IMR-90 (cell line): ENCODE measurements at regions not wholly inside any gene's neighbourhood (a gene's known extent, or its start where the extent isn't known, plus 50 kb on each side); places are given as distances from the start of the nearest gene placed in this dataset.

ENCODE experiments used
- ATAC-seq: fragments of 200-7000 bp; cut with Tn5 transposase; 2 replicates; pipeline ENCODE4 v1.9.1; 2020; ENCODE audit warnings: low read depth, mild to moderate bottlenecking, moderate library complexity
- BruUV-seq: library from RNA; stranded (reverse); fragments of 400-500 nt; replicated peaks from 2 replicates; lab custom pipeline; 2021; lab: Mats Ljungman, UMichigan
- CTCF ChIA-PET: fragments of 300-600 bp; formaldehyde crosslinking; extraction: SDS; loops from one replicate; lab custom pipeline; 2021; ENCODE audit warnings: antibody characterized with exemption; lab: Yijun Ruan, JAX
- POLR2A ChIA-PET: fragments of 300-600 bp; sonication (Branson Sonifier 250); formaldehyde crosslinking; loops from one replicate; lab custom pipeline; 2022; ENCODE audit warnings: antibody characterized with exemption; ENCODE audit not compliant: unreplicated experiment; lab: Charles Lee
- DNase-seq: peaks from one replicate; pipeline ENCODE4 v3.0.0; 2013
- H2AFZ ChIP-seq: replicated peaks from 2 replicates; pipeline ENCODE3; 2013; ENCODE audit warnings: low read length, mild to moderate bottlenecking; ENCODE audit not compliant: poor library complexity
- H2AK5ac ChIP-seq: 2 replicates; pipeline ENCODE4 v1.6.1; 2013; ENCODE audit warnings: low read depth, low read length, inconsistent platforms
- H2AK9ac ChIP-seq: replicated peaks from 2 replicates; pipeline ENCODE3; 2013; ENCODE audit warnings: mild to moderate bottlenecking, low read depth, low read length, moderate library complexity; ENCODE audit not compliant: poor library complexity
- H2BK120ac ChIP-seq: 2 replicates; pipeline ENCODE4 v1.6.1; 2013; ENCODE audit warnings: low read depth, low read length, inconsistent platforms
- H2BK15ac ChIP-seq: 3 replicates; pipeline ENCODE4 v1.6.1; 2013; ENCODE audit warnings: low read depth, low read length, inconsistent platforms
- H2BK20ac ChIP-seq: 2 replicates; pipeline ENCODE4 v1.6.1; 2013; ENCODE audit warnings: low read depth, mild to moderate bottlenecking, inconsistent platforms, low read length, moderate library complexity
- H2BK5ac ChIP-seq: 2 replicates; pipeline ENCODE4 v1.6.1; 2013; ENCODE audit warnings: mild to moderate bottlenecking, low read depth, low read length, inconsistent platforms; ENCODE audit not compliant: poor library complexity, severe bottlenecking
- H3K14ac ChIP-seq: replicated peaks from 2 replicates; pipeline ENCODE4 v1.6.1; 2013; ENCODE audit warnings: low read depth, low read length, inconsistent platforms
- H3K18ac ChIP-seq: 2 replicates; pipeline ENCODE4 v1.6.1; 2013; ENCODE audit warnings: low read depth, low read length, control low read depth
- H3K23ac ChIP-seq: 2 replicates; pipeline ENCODE4 v1.6.1; 2013; ENCODE audit warnings: low read depth, low read length, inconsistent platforms
- H3K27ac ChIP-seq: 2 replicates; pipeline ENCODE4 v1.5.1; 2013; ENCODE audit warnings: mild to moderate bottlenecking, control low read depth, low read length; ENCODE audit not compliant: insufficient read depth
- H3K27me3 ChIP-seq: 2 replicates; pipeline ENCODE4 v1.6.1; 2013; ENCODE audit warnings: low read length; ENCODE audit not compliant: control insufficient read depth, insufficient read depth
- H3K36me3 ChIP-seq: 2 replicates; pipeline ENCODE4 v1.6.1; 2013; ENCODE audit warnings: low read length, mixed read lengths; ENCODE audit not compliant: control insufficient read depth, insufficient read depth
- H3K4ac ChIP-seq: 2 replicates; pipeline ENCODE4 v1.6.1; 2013; ENCODE audit warnings: low read depth, low read length, inconsistent platforms
- H3K4me1 ChIP-seq: 2 replicates; pipeline ENCODE4 v1.6.1; 2013; ENCODE audit warnings: low read length, mixed read lengths; ENCODE audit not compliant: control insufficient read depth, insufficient read depth
- H3K4me2 ChIP-seq: 2 replicates; pipeline ENCODE4 v1.6.1; 2013; ENCODE audit warnings: low read depth, mild to moderate bottlenecking, control low read depth, low read length, moderate library complexity
- H3K4me3 ChIP-seq: 2 replicates; pipeline ENCODE4 v1.5.1; 2013; ENCODE audit warnings: low read depth, mild to moderate bottlenecking, control low read depth, low read length, moderate library complexity; ENCODE audit not compliant: insufficient read depth
- H3K56ac ChIP-seq: 2 replicates; pipeline ENCODE4 v1.6.1; 2013; ENCODE audit warnings: low read length, inconsistent platforms; ENCODE audit not compliant: insufficient read depth; ENCODE audit errors: extremely low read depth
- H3K79me1 ChIP-seq, 2 experiments: 2 replicates each; pipeline ENCODE4 v1.6.1; 2013; ENCODE audit warnings: low read length in 2 of 2, inconsistent platforms in 1 of 2, low read depth in 1 of 2
- H3K9ac ChIP-seq: 2 replicates; pipeline ENCODE4 v1.6.1; 2013; ENCODE audit warnings: low read depth, low read length, control low read depth
- H3K9me1 ChIP-seq: 2 replicates; pipeline ENCODE4 v1.6.1; 2013; ENCODE audit warnings: low read length, inconsistent platforms; ENCODE audit not compliant: insufficient read depth
- H3K9me3 ChIP-seq: 2 replicates; pipeline ENCODE4 v1.6.1; 2013; ENCODE audit warnings: low read length; ENCODE audit not compliant: control insufficient read depth, insufficient read depth
- H4K20me1 ChIP-seq: 2 replicates; pipeline ENCODE4 v1.6.1; 2013; ENCODE audit warnings: low read length, inconsistent platforms; ENCODE audit not compliant: insufficient read depth
- H4K5ac ChIP-seq: 2 replicates; pipeline ENCODE4 v1.6.1; 2013; ENCODE audit warnings: mild to moderate bottlenecking, low read depth, low read length, control low read depth
- H4K8ac ChIP-seq, 2 experiments: 2 replicates each; pipeline ENCODE4 v1.6.1; 2013; ENCODE audit warnings: low read depth in 2 of 2, low read length in 2 of 2, control low read depth in 1 of 2, inconsistent platforms in 1 of 2
- H4K91ac ChIP-seq: 2 replicates; pipeline ENCODE4 v1.6.1; 2013; ENCODE audit warnings: low read depth, low read length, inconsistent platforms; ENCODE audit not compliant: insufficient read depth
- CEBPB ChIP-seq: IDR thresholded peaks from 2 replicates; pipeline ENCODE4 v1.6.1; 2012; ENCODE audit warnings: low read depth, low read length, improper control_type of control experiment
- MAFK ChIP-seq: IDR thresholded peaks from 2 replicates; pipeline ENCODE4 v1.6.1; 2012; ENCODE audit warnings: low read depth, low read length, improper control_type of control experiment
- WGBS, 2 experiments: methylation state at CpG; one replicate each; pipeline versions ENCODE4 v1.1.5 to v1.1.7; 2013; ENCODE audit warnings: missing lambda C conversion rate in 2 of 2; ENCODE audit not compliant: insufficient read length in 1 of 2; ENCODE audit errors: extremely low coverage in 2 of 2; 5-methylcytosine and 5-hydroxymethylcytosine counted together
- dilution Hi-C: fragments of 300-500 bp; cut with HindIII; formaldehyde crosslinking; loops from one replicate; pipeline ENCODE4 v1.14.3; 2018; ENCODE audit warnings: low sequenced_read_pairs; ENCODE audit not compliant: unreplicated experiment
- in situ Hi-C: fragments of 300-500 bp; cut with MboI; formaldehyde crosslinking; loops from 3 replicates; pipeline ENCODE4 v1.14.3; 2019; ENCODE audit warnings: low sequenced_read_pairs, inconsistent platforms, mixed read lengths
- intact Hi-C: fragments of 100-400 bp; cut with micrococcal nuclease; formaldehyde crosslinking; loops from 2 replicates; pipeline ENCODE4 v1.10.0; 2022

- Histone ChIP-seq H4K8ac (no peak overlapping the region), H3K27ac (no peak overlapping the region), H2BK15ac (no peak overlapping the region; the same call in 2 of the 3 replicates), H4K20me1 (no peaks in the 10 kb centered on the region), H2AK5ac (peak overlapping the region; percentile 20; the same call in 1 of the 2 replicates), H3K4ac (peak overlapping the region; percentile 59), H3K79me1 (no peaks in the 10 kb centered on the region), H3K23ac (peak overlapping the region; percentile 54; the same call in 1 of the 2 replicates), H3K56ac (0 out of 2 replicates have a peak overlapping the region, but pooled peaks have one; percentile 3), H2AK9ac (no peak overlapping the region), H2BK120ac (peak overlapping the region; percentile 71), H4K5ac (no peak overlapping the region), H3K9ac (no peak overlapping the region), H3K27me3 (no peaks in the 10 kb centered on the region), H3K9me3 (peaks cover 2% of the 10 kb centered on the region; the same call in 1 of the 2 replicates), H2BK20ac (peak overlapping the region; percentile 68), H3K36me3 (no peaks in the 10 kb centered on the region), H3K9me1 (peaks cover 3% of the 10 kb centered on the region; the same call in 1 of the 2 replicates), H3K4me1 (peaks cover 8% of the 10 kb centered on the region), H2BK5ac (peak overlapping the region; percentile 36), H3K4me3 (no peak overlapping the region), H3K4me2 (no peak overlapping the region), H4K91ac (peak overlapping the region; percentile 16; the same call in 1 of the 2 replicates), H3K14ac (peak overlapping the region; percentile 24; the same call in 1 of the 2 replicates), H3K18ac (peak overlapping the region; percentile 64; the same call in 1 of the 2 replicates), H2AFZ (no peak overlapping the region)
- in situ Hi-C loops: no loop called here
- no TSS peak for BruUV-seq
- DNase-seq (peak; percentile 65), ATAC-seq (peak; percentile 36)
- CTCF ChIA-PET: interaction anchor here (0.7 to 1.3 kb wide), 3 partner anchors 9 to 15 kb away, joined by 3 read pairs; no protein-coding TSS in a partner anchor
- TF ChIP-seq MAFK (no peak), CEBPB (peak; percentile 41; the same call in 1 of the 2 replicates)
- WGBS, 2 experiments: no CpG with 5 or more reads among the region's 2 CpGs
- dilution Hi-C loops: no loop called here
- intact Hi-C loops: no loop called here
- POLR2A ChIA-PET: no interaction called here
Observed at GRCh38 chr3:107221856-107222255, 155.4 kb upstream of the CCDC54 start.
